ENCODE measurements at regions not wholly inside any gene's neighbourhood (a gene's known extent, or its start where the extent isn't known, plus 50 kb on each side); places are given as distances from the start of the nearest gene placed in this dataset.

DNA sequence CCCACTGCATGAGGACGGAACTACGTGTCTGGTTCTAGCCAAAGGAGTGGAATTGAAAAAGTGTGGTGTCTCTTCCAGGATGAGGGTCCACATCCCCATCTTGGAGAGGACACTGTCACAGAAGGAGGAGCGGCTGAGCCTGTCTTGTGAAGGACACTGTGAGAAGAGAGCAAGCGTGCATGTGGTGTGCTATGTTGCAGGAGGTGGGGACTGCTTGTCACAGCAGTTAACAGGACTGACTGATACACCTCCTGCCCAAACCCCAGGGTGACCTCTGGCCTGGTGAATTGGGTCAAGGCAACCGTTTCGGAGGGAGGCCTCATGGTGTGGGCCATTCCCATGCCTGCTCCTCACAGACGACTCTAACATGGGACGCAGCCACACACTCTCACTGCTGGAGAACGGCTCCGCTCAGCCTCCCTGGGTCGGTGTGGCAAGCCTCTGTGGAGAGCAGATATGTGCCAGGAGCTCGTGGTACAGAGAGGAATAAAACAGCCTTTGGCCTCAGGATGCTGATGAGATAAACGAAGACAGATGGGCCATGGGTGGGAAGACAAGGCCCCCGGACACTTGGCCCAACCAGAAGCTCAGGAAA is 56.4 kb upstream of the RBFOX3 start:
- TF ChIP-seq ZFP30 (CRISPR knock-in tag; IDR thresholded peaks at IDR 0.05) (no peak), ISL1 (CRISPR knock-in tag; IDR thresholded peaks at IDR 0.05) (no peak), ARNTL (CRISPR knock-in tag; IDR thresholded peaks at IDR 0.05; ENCODE audit: borderline replicate concordance, low read depth) (no peak), GLIS3 (CRISPR knock-in tag; IDR thresholded peaks at IDR 0.05) (no peak), ZFP3 (CRISPR knock-in tag; IDR thresholded peaks at IDR 0.05) (no peak), TCF4 (CRISPR knock-in tag; IDR thresholded peaks at IDR 0.05; ENCODE audit: borderline replicate concordance) (no peak), RARB (CRISPR knock-in tag; IDR thresholded peaks at IDR 0.05) (no peak), ESRRG (CRISPR knock-in tag; IDR thresholded peaks at IDR 0.05) (no peak), ZC3H10 (CRISPR knock-in tag; IDR thresholded peaks at IDR 0.05) (no peak), PPARA (CRISPR knock-in tag; IDR thresholded peaks at IDR 0.05; ENCODE audit: borderline replicate concordance) (no peak), PATZ1 (CRISPR knock-in tag; IDR thresholded peaks at IDR 0.05; ENCODE audit: borderline replicate concordance) (no peak)
- TF ChIP-seq, protein P1, sequence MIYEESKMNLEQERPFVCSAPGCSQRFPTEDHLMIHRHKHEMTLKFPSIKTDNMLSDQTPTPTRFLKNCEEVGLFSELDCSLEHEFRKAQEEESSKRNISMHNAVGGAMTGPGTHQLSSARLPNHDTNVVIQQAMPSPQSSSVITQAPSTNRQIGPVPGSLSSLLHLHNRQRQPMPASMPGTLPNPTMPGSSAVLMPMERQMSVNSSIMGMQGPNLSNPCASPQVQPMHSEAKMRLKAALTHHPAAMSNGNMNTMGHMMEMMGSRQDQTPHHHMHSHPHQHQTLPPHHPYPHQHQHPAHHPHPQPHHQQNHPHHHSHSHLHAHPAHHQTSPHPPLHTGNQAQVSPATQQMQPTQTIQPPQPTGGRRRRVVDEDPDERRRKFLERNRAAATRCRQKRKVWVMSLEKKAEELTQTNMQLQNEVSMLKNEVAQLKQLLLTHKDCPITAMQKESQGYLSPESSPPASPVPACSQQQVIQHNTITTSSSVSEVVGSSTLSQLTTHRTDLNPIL (CRISPR knock-in tag; IDR thresholded peaks at IDR 0.05; ENCODE audit: low read depth) = no peak

All from SK-N-SH treated with all-trans-retinoic acid at 6 μM for 48 hours (cell line).